AG04450 (cell line): ENCODE measurements at regions not wholly inside any gene's neighbourhood (a gene's known extent, or its start where the extent isn't known, plus 50 kb on each side); places are given as distances from the start of the nearest gene placed in this dataset.

Experiments
- CTCF ChIA-PET: fragments of 300-600, 350-600 bp; formaldehyde crosslinking; extraction: SDS; loops from one replicate; lab custom pipeline; 2022; ENCODE audit warnings: antibody characterized with exemption, inconsistent platforms; lab: Charles Lee
- POLR2A ChIA-PET: fragments of 350-600 bp; formaldehyde crosslinking; extraction: SDS; loops from one replicate; lab custom pipeline; 2021; ENCODE audit warnings: antibody characterized with exemption, inconsistent platforms; lab: Yijun Ruan, JAX
- DNase-seq: peaks from one replicate; pipeline ENCODE4 v3.0.0-alpha.2; 2011; ENCODE audit warnings: low read depth, low spot score
- H3K27ac ChIP-seq: one replicate; pipeline ENCODE4 v1.5.1; 2012; ENCODE audit warnings: low read depth, low read length, control low read depth
- H3K27me3 ChIP-seq: one replicate; pipeline ENCODE4 v1.6.0; 2012; ENCODE audit warnings: low read length; ENCODE audit not compliant: control insufficient read depth, insufficient read depth
- H3K4me3 ChIP-seq: 2 replicates; pipeline ENCODE4 v1.5.1; 2011; ENCODE audit warnings: mild to moderate bottlenecking, low read depth, low read length, control low read depth
- H3K9me3 ChIP-seq: 2 replicates; pipeline ENCODE4 v1.5.1; 2012; ENCODE audit warnings: low read length; ENCODE audit not compliant: control insufficient read depth, insufficient read depth
- CTCF ChIP-seq: IDR thresholded peaks from 2 replicates; pipeline ENCODE4 v1.5.1; 2011; ENCODE audit warnings: low read depth, low read length, control low read depth, inconsistent platforms

GRCh38 chr16:8481810-8482209 is 108.5 kb downstream of the TMEM114 start:
- CTCF ChIA-PET: no interaction called here
- peaks cover 9% of the 10 kb centered on the region for H3K9me3 ChIP-seq
- H3K27me3 ChIP-seq: no peaks in the 10 kb centered on the region
- no peak overlapping the region for H3K27ac ChIP-seq
- POLR2A ChIA-PET: no interaction called here
- DNase-seq: no peak
- H3K4me3 ChIP-seq: no peak overlapping the region
- TF ChIP-seq CTCF: no peak

GRCh38 chr16:8476824-8477223 is 113.5 kb downstream of the TMEM114 start:
- Histone ChIP-seq H3K27ac (no peak overlapping the region), H3K27me3 (no peaks in the 10 kb centered on the region), H3K9me3 (peaks cover 16% of the 10 kb centered on the region), H3K4me3 (no peak overlapping the region)
- CTCF ChIA-PET: no interaction called here
- no peak for DNase-seq
- TF ChIP-seq CTCF: no peak
- POLR2A ChIA-PET: no interaction called here

- ChIA-PET POLR2A (no interaction called here), CTCF (no interaction called here)
Observed at GRCh38 chr16:8474587-8474986, 115.7 kb downstream of the TMEM114 start.

GRCh38 chr16:8469102-8469778 is 121.1 kb downstream of the TMEM114 start:
- CTCF ChIA-PET: no interaction called here
- no peak for TF ChIP-seq CTCF
- no peak for DNase-seq

More at GRCh38 chr16:8474587-8474986, 115.7 kb downstream of the TMEM114 start:
- Histone ChIP-seq H3K27ac (no peak overlapping the region), H3K4me3 (no peak overlapping the region), H3K9me3 (peaks cover 27% of the 10 kb centered on the region), H3K27me3 (no peaks in the 10 kb centered on the region)
- TF ChIP-seq CTCF: no peak
- no peak for DNase-seq

GRCh38 chr16:8464979-8465378 is 125.3 kb downstream of the TMEM114 start:
- peaks cover 20% of the 10 kb centered on the region for H3K9me3 ChIP-seq
- CTCF ChIA-PET: no interaction called here
- POLR2A ChIA-PET: no interaction called here
- no peak overlapping the region for H3K27ac ChIP-seq
- TF ChIP-seq CTCF: no peak
- H3K27me3 ChIP-seq: no peaks in the 10 kb centered on the region
- no peak overlapping the region for H3K4me3 ChIP-seq
- DNase-seq: no peak

More at GRCh38 chr16:8469102-8469778, 121.1 kb downstream of the TMEM114 start:
- H3K27ac ChIP-seq: no peak overlapping the region
- peaks cover 26% of the 10 kb centered on the region for H3K9me3 ChIP-seq
- POLR2A ChIA-PET: no interaction called here
- H3K27me3 ChIP-seq: no peaks in the 10 kb centered on the region
- H3K4me3 ChIP-seq: no peak overlapping the region
